ENCODE measurements at regions not wholly inside any gene's neighbourhood (a gene's known extent, or its start where the extent isn't known, plus 50 kb on each side); places are given as distances from the start of the nearest gene placed in this dataset.
"Not testable (repeated sequence)": the region's sequence is repeated elsewhere in the genome, so short reads cannot be mapped to it uniquely, and the experiment has no call there.

- Histone ChIP-seq H3K36me3 (ENCODE audit: control insufficient read depth in 2 of 3, insufficient read depth in 3 of 3, low read length in 3 of 3) (no peaks in the 10 kb centered on the region), H3K27me3 (ENCODE audit: control insufficient read depth, insufficient read depth, low read length) (no peaks in the 10 kb centered on the region), H3K9me3 (ENCODE audit: control insufficient read depth in 2 of 3, insufficient read depth in 1 of 3, low read length in 3 of 3) (no peaks in the 10 kb centered on the region), H3K9ac (ENCODE audit: low read length in 3 of 3) (no peak overlapping the region), H3K4me3 (ENCODE audit: low read length in 3 of 3) (no peak overlapping the region), H3K4me1 (ENCODE audit: control insufficient read depth in 2 of 3, insufficient read depth in 2 of 3, low read depth in 1 of 3, low read length in 3 of 3) (peaks cover 0 to 2% (median 0%) of the 10 kb centered on the region in 3 donors), H3K27ac (ENCODE audit: low read depth in 2 of 2, low read length in 2 of 2) (no peak overlapping the region)
- TF ChIP-seq CTCF (IDR thresholded peaks at IDR 0.05; ENCODE audit: borderline replicate concordance, extremely low read depth, insufficient read depth) = no peak
- no peak for FAIRE-seq
- DNase-seq = no peak
- intact Hi-C loops (cut with DNase I) = no loop called here
These were observed 122.9 kb upstream of the ZEB2 start for GRCh38 chr2:144642856-144643255.

- intact Hi-C loops (cut with DNase I) = no loop called here
- Histone ChIP-seq H3K9ac (ENCODE audit: low read length in 3 of 3) (no peak overlapping the region), H3K36me3 (ENCODE audit: control insufficient read depth in 2 of 3, insufficient read depth in 3 of 3, low read length in 3 of 3) (no peaks in the 10 kb centered on the region), H3K4me3 (ENCODE audit: low read length in 3 of 3) (no peak overlapping the region), H3K27me3 (ENCODE audit: control insufficient read depth, insufficient read depth, low read length) (no peaks in the 10 kb centered on the region), H3K9me3 (ENCODE audit: control insufficient read depth in 2 of 3, insufficient read depth in 1 of 3, low read length in 3 of 3) (no peaks in the 10 kb centered on the region), H3K27ac (ENCODE audit: low read depth in 2 of 2, low read length in 2 of 2) (no peak overlapping the region), H3K4me1 (ENCODE audit: control insufficient read depth in 2 of 3, insufficient read depth in 2 of 3, low read depth in 1 of 3, low read length in 3 of 3) (peaks cover 0 to 2% (median 0%) of the 10 kb centered on the region in 3 donors)
- no peak for TF ChIP-seq CTCF (IDR thresholded peaks at IDR 0.05; ENCODE audit: borderline replicate concordance, extremely low read depth, insufficient read depth)
- DNase-seq = peak in 2 of 5 donors; percentile 51 to 58
- no peak for FAIRE-seq
These were observed 122.2 kb upstream of the ZEB2 start for GRCh38 chr2:144642131-144642530.

- H3K4me3 ChIP-seq (ENCODE audit: low read length in 3 of 3); H3K9me3 ChIP-seq (ENCODE audit: control insufficient read depth in 2 of 3, insufficient read depth in 1 of 3, low read length in 3 of 3); H3K36me3 ChIP-seq (ENCODE audit: control insufficient read depth in 2 of 3, insufficient read depth in 3 of 3, low read length in 3 of 3); H3K27ac ChIP-seq (ENCODE audit: low read depth in 2 of 2, low read length in 2 of 2); intact Hi-C loops (cut with DNase I); DNase-seq; H3K4me1 ChIP-seq (ENCODE audit: control insufficient read depth in 2 of 3, insufficient read depth in 2 of 3, low read depth in 1 of 3, low read length in 3 of 3); FAIRE-seq; H3K27me3 ChIP-seq (ENCODE audit: control insufficient read depth, insufficient read depth, low read length); H3K9ac ChIP-seq (ENCODE audit: low read length in 3 of 3): not testable (repeated sequence)
These were observed 118.3 kb upstream of the ZEB2 start for GRCh38 chr2:144638250-144638649.

GRCh38 chr2:144636860-144637259 is 116.9 kb upstream of the ZEB2 start:
- H3K9ac ChIP-seq (ENCODE audit: low read length in 3 of 3); FAIRE-seq; DNase-seq; H3K9me3 ChIP-seq (ENCODE audit: control insufficient read depth in 2 of 3, insufficient read depth in 1 of 3, low read length in 3 of 3); intact Hi-C loops (cut with DNase I); H3K4me1 ChIP-seq (ENCODE audit: control insufficient read depth in 2 of 3, insufficient read depth in 2 of 3, low read depth in 1 of 3, low read length in 3 of 3); H3K27ac ChIP-seq (ENCODE audit: low read depth in 2 of 2, low read length in 2 of 2); H3K27me3 ChIP-seq (ENCODE audit: control insufficient read depth, insufficient read depth, low read length); H3K4me3 ChIP-seq (ENCODE audit: low read length in 3 of 3); H3K36me3 ChIP-seq (ENCODE audit: control insufficient read depth in 2 of 3, insufficient read depth in 3 of 3, low read length in 3 of 3): not testable (repeated sequence)

- no peak overlapping the region for H3K4me3 ChIP-seq (ENCODE audit: low read length in 3 of 3)
- H3K36me3 ChIP-seq (ENCODE audit: control insufficient read depth in 2 of 3, insufficient read depth in 3 of 3, low read length in 3 of 3) = no peaks in the 10 kb centered on the region
- H3K9me3 ChIP-seq (ENCODE audit: control insufficient read depth in 2 of 3, insufficient read depth in 1 of 3, low read length in 3 of 3) = no peaks in the 10 kb centered on the region
- H3K4me1 ChIP-seq (ENCODE audit: control insufficient read depth in 2 of 3, insufficient read depth in 2 of 3, low read depth in 1 of 3, low read length in 3 of 3) = peaks cover 0 to 3% (median 0%) of the 10 kb centered on the region in 3 donors
- no peak overlapping the region for H3K27ac ChIP-seq (ENCODE audit: low read depth in 2 of 2, low read length in 2 of 2)
- intact Hi-C loops (cut with DNase I) = no loop called here
- H3K9ac ChIP-seq (ENCODE audit: low read length in 3 of 3) = no peak overlapping the region
- no peak for FAIRE-seq
- no peaks in the 10 kb centered on the region for H3K27me3 ChIP-seq (ENCODE audit: control insufficient read depth, insufficient read depth, low read length)
- no peak for DNase-seq
- no peak for TF ChIP-seq CTCF (IDR thresholded peaks at IDR 0.05; ENCODE audit: borderline replicate concordance, extremely low read depth, insufficient read depth)
These were observed 112.9 kb upstream of the ZEB2 start for GRCh38 chr2:144632809-144633208.

Data from kidney (tissue), 13 donors.